Endodermal cell (in vitro differentiated cells): ENCODE measurements at regions not wholly inside any gene's neighbourhood (a gene's known extent, or its start where the extent isn't known, plus 50 kb on each side); places are given as distances from the start of the nearest gene placed in this dataset.
A peak's percentile ranks its signal among the peaks of the same experiment; 100 is the strongest.

Source experiments
- DNase-seq: peaks from one replicate; pipeline ENCODE4 v3.0.0-alpha.2; 2017
- H3K27ac ChIP-seq: 2 replicates; pipeline ENCODE4 v1.5.1; 2013; ENCODE audit warnings: mild to moderate bottlenecking, low read depth, low read length, moderate library complexity
- H3K27me3 ChIP-seq: 2 replicates; pipeline ENCODE4 v1.6.1; 2013; ENCODE audit warnings: mild to moderate bottlenecking, low read length, moderate library complexity; ENCODE audit not compliant: insufficient read depth, control insufficient read depth, poor library complexity, severe bottlenecking
- H3K36me3 ChIP-seq: 2 replicates; pipeline ENCODE4 v1.7.0; 2013; ENCODE audit warnings: mild to moderate bottlenecking, low read length, moderate library complexity; ENCODE audit not compliant: control insufficient read depth, insufficient read depth
- H3K4me1 ChIP-seq: one replicate; pipeline ENCODE4 v1.7.0; 2013; ENCODE audit warnings: low read length; ENCODE audit not compliant: control insufficient read depth, insufficient read depth
- H3K4me3 ChIP-seq: 2 replicates; pipeline ENCODE4 v1.5.1; 2013; ENCODE audit warnings: mild to moderate bottlenecking, low read length, moderate library complexity
- H3K9ac ChIP-seq: 2 replicates; pipeline ENCODE4 v1.6.1; 2013; ENCODE audit warnings: mild to moderate bottlenecking, low read length, moderate library complexity; ENCODE audit not compliant: poor library complexity, severe bottlenecking; ENCODE audit errors: extremely low read depth
- H3K9me3 ChIP-seq: 2 replicates; pipeline ENCODE4 v1.6.1; 2013; ENCODE audit warnings: mild to moderate bottlenecking, low read length, moderate library complexity; ENCODE audit not compliant: control insufficient read depth
- H3K27ac Mint-ChIP-seq: 2 replicates; pipeline ENCODE4 v1.8.0; 2020; ENCODE audit warnings: mixed read lengths
- H3K27me3 Mint-ChIP-seq: 2 replicates; pipeline ENCODE4 v1.8.0; 2021; ENCODE audit warnings: mild to moderate bottlenecking, mixed read lengths; ENCODE audit not compliant: insufficient read depth
- H3K36me3 Mint-ChIP-seq: 2 replicates; pipeline ENCODE4 v1.8.0; 2020; ENCODE audit warnings: low read depth, mixed read lengths
- H3K4me1 Mint-ChIP-seq: 2 replicates; pipeline ENCODE4 v1.8.0; 2020; ENCODE audit warnings: mixed read lengths
- H3K4me3 Mint-ChIP-seq: 2 replicates; pipeline ENCODE4 v1.8.0; 2020; ENCODE audit warnings: mild to moderate bottlenecking, moderate library complexity, mixed read lengths
- H3K9me3 Mint-ChIP-seq: 2 replicates; pipeline ENCODE4 v1.8.0; 2020; ENCODE audit warnings: mild to moderate bottlenecking, mixed read lengths
- WGBS, 2 experiments: methylation state at CpG; one replicate each; pipeline versions ENCODE4 v1.1.5 to v1.1.7; 2013; ENCODE audit warnings: missing lambda C conversion rate in 2 of 2, mixed read lengths in 1 of 2; ENCODE audit not compliant: insufficient coverage in 1 of 2, insufficient read length in 1 of 2; 5-methylcytosine and 5-hydroxymethylcytosine counted together
- TF ChIP-seq, protein P1 (sequence below): fragments of 200-600 bp; sonication (generic); conservative IDR thresholded peaks from 2 replicates; pipeline ENCODE4 v1.5.0; 2021; ENCODE audit warnings: antibody characterized with exemption, mild to moderate bottlenecking

DNA sequence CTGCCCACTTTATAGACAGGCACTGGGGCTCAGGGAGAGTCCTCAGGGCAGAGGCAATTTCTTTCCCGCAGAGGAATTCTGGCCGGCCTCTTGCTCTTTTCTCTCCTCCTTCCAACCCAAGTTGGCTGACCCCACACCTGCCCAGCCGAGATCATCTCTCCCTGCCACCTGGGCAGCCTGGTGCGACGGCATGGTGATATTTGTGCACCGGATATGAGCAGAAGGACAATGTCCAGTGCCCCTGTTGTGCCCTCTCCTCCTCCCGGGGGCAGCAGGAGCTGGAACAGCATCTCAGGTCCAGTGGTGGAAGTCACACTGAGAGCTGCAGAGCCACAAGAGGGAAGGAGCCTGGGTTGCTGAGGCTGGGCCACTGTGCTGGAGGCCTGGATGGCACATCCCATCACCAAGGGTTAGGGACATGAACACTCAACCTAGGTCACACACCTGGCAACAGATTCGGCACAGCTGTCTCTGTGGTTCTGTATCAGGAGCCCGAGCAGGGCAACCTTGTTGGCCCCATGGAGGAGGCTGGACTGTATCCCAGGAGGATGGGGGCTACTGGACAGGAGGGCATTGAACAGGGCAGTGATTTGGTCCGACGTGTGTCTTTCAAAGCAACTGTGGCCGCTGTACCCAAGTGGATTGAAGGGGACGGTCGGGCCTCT, 57.7 kb upstream of the DIO3 start:
- Histone ChIP-seq H3K4me3 (no peak overlapping the region), H3K27me3 (no peaks in the 10 kb centered on the region), H3K9me3 (no peaks in the 10 kb centered on the region), H3K27ac (no peak overlapping the region), H3K9ac (no peak overlapping the region), H3K36me3 (no peaks in the 10 kb centered on the region), H3K4me1 (no peaks in the 10 kb centered on the region)
- Mint-ChIP-seq H3K27ac (no peak overlapping the region), H3K9me3 (peaks cover 7% of the 10 kb centered on the region), H3K4me3 (no peak overlapping the region), H3K4me1 (no peaks in the 10 kb centered on the region), H3K27me3 (peaks cover 12% of the 10 kb centered on the region), H3K36me3 (no peaks in the 10 kb centered on the region)
- TF ChIP-seq, protein P1, sequence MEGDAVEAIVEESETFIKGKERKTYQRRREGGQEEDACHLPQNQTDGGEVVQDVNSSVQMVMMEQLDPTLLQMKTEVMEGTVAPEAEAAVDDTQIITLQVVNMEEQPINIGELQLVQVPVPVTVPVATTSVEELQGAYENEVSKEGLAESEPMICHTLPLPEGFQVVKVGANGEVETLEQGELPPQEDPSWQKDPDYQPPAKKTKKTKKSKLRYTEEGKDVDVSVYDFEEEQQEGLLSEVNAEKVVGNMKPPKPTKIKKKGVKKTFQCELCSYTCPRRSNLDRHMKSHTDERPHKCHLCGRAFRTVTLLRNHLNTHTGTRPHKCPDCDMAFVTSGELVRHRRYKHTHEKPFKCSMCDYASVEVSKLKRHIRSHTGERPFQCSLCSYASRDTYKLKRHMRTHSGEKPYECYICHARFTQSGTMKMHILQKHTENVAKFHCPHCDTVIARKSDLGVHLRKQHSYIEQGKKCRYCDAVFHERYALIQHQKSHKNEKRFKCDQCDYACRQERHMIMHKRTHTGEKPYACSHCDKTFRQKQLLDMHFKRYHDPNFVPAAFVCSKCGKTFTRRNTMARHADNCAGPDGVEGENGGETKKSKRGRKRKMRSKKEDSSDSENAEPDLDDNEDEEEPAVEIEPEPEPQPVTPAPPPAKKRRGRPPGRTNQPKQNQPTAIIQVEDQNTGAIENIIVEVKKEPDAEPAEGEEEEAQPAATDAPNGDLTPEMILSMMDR, result no peak
- 93% methylated on average over 10 to 14 of the region's 14 CpGs for WGBS, 2 experiments
- peak; percentile 19 for DNase-seq

DNA sequence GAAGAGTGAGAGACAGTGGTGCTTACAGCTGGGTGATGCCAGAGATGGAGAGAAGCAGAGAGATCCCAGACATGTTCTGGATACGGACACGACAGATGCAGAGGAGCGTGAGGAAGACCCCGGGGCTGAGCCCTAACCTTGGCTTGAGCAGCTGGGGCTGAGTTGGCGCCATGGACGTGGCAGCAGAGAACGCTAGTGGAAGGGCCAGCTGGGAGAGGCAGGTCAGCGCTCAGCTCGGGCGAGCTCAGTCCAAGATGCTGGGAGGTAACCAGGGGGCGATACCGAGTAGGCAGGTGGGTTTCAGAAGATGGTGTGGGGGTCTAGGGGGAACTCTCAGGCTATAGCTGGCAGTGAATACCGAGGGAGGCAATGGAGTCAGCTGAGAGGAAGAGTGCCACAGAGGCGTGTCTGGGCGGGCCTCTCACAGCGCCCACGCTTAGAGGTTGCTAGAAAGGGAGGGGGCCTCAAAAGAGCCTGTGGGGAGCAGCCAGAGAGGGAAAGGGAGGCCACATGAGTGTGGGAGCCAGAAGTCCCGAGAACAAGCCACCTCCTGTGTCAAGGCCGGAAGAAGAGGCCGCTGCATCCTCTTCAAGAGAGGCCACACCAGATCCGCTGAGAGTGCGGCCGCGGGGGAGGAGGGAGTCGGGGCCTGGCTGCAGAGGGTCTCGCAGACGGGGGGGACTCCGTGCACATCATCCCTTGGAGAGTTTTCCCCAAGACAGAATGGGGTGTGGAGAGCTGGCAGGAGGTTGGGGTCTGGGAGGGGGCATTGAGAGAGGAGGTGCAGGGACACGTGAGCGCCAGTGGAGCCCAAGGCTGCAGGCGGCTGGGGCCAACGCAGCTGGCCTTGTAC, 57.0 kb upstream of the DIO3 start:
- peaks cover 12% of the 10 kb centered on the region for H3K27me3 Mint-ChIP-seq
- WGBS, 2 experiments, result 90 to 96% methylated on average over 21 to 32 of the region's 32 CpGs

DNA sequence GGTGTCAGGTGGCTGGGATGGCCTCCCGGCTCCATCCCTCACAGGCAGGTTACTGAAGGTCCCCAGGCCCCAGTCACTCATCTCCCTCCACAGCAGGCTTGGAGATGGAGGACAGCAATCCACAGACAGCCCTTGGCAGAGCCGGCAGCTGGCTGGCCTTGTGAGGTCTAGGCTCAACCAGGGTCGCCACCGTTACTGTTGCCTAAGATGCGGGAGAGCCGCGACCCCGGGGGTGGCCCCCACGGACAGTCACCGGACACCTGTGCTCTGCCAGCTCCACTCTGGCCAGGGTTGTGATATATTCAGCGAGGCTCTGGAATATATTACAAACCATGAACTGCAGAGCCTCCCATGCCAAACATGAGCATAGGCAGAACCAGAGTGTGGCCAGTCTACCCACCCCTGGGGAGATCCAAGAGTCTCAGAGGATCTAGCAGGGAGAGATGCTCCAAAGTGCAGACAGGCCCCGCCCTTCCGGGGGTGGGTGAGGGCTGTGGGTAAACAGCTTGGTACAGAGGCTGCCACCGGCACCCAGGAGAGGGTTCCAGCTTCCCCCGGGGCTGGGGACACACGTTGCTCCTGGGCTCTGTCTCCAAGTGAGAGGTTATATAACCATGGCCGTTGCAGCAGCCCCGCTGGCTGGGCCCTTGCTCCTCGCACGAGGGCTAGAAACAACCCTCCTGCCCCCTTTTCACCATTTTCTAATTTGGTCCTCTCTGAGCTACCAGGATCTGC, 55.9 kb upstream of the DIO3 start:
- H3K4me3 ChIP-seq, result no peak overlapping the region
- Mint-ChIP-seq H3K4me3 (no peak overlapping the region), H3K27me3 (peaks cover 10% of the 10 kb centered on the region), H3K27ac (no peak overlapping the region), H3K4me1 (no peaks in the 10 kb centered on the region), H3K9me3 (peaks cover 4% of the 10 kb centered on the region), H3K36me3 (no peaks in the 10 kb centered on the region)
- H3K9ac ChIP-seq, result no peak overlapping the region
- no peaks in the 10 kb centered on the region for H3K36me3 ChIP-seq
- TF ChIP-seq, protein P1, result no peak
- H3K27ac ChIP-seq, result no peak overlapping the region
- WGBS, 2 experiments, result 93 to 97% methylated on average over 11 to 20 of the region's 20 CpGs
- H3K9me3 ChIP-seq, result no peaks in the 10 kb centered on the region
- H3K27me3 ChIP-seq, result no peaks in the 10 kb centered on the region
- H3K4me1 ChIP-seq, result no peaks in the 10 kb centered on the region
- DNase-seq, result peak; percentile 33

More for the DNA sequence above, 57.0 kb upstream of the DIO3 start:
- Histone ChIP-seq H3K4me3 (no peak overlapping the region), H3K27ac (no peak overlapping the region), H3K36me3 (no peaks in the 10 kb centered on the region), H3K4me1 (no peaks in the 10 kb centered on the region), H3K9me3 (no peaks in the 10 kb centered on the region), H3K9ac (no peak overlapping the region), H3K27me3 (no peaks in the 10 kb centered on the region)
- H3K27ac Mint-ChIP-seq, result no peak overlapping the region
- no peak overlapping the region for H3K4me3 Mint-ChIP-seq
- peak; percentile 43 for DNase-seq
- no peaks in the 10 kb centered on the region for H3K4me1 Mint-ChIP-seq
- peaks cover 4% of the 10 kb centered on the region for H3K9me3 Mint-ChIP-seq
- H3K36me3 Mint-ChIP-seq, result no peaks in the 10 kb centered on the region
- TF ChIP-seq, protein P1, result no peak
